ENCODE measurements at regions not wholly inside any gene's neighbourhood (a gene's known extent, or its start where the extent isn't known, plus 50 kb on each side); places are given as distances from the start of the nearest gene placed in this dataset.

DNA sequence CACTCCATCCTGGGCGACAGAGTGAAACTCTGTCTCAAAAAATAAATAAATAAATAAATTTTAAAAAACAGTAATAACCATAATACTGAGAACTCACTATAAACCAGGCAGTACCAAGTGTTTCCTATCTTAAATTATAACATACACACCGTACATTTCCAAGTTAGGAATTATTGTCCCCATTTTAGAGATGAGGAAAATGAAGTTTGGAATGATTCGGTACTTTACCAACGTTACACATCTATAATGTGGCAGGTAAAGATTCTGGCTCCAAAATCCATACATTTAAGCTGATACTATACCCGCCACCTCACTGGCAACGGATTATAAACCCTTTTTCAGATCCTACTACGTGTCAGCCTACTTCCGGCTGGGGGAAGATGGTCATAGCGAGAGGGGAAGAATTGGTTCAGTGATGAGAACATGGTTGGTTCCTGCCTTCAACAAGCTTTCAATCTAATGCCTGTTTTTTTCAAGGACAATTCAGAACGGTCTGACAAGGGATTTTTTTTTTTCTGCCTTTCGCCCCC, 105.9 kb upstream of the ATF7IP start:
- CTCF ChIA-PET: no interaction called here
- DNase-seq (no peak), ATAC-seq (ENCODE audit: poor library complexity) (no peak)
- Mint-ChIP-seq H3K4me3 (no peak overlapping the region), H3K27me3 (no peaks in the 10 kb centered on the region), H3K4me1 (ENCODE audit: low read depth) (peaks cover 64% of the 10 kb centered on the region), H3K36me3 (ENCODE audit: low read depth) (no peaks in the 10 kb centered on the region), H3K9me3 (peaks cover 2% of the 10 kb centered on the region), H3K27ac (peak overlapping the region; percentile 13)
- H3K9me3 ChIP-seq (ENCODE audit: control insufficient read depth in 1 of 2, insufficient read depth in 1 of 2, low read length in 2 of 2): peaks cover 0 to 20% of the 10 kb centered on the region in 2 experiments
- peaks cover 43% of the 10 kb centered on the region for H3K4me1 ChIP-seq (ENCODE audit: insufficient read depth, low read length)
- H3K27ac ChIP-seq (ENCODE audit: low read depth in 1 of 2, low read length in 2 of 2): no peak overlapping the region
- TF ChIP-seq, protein P1, sequence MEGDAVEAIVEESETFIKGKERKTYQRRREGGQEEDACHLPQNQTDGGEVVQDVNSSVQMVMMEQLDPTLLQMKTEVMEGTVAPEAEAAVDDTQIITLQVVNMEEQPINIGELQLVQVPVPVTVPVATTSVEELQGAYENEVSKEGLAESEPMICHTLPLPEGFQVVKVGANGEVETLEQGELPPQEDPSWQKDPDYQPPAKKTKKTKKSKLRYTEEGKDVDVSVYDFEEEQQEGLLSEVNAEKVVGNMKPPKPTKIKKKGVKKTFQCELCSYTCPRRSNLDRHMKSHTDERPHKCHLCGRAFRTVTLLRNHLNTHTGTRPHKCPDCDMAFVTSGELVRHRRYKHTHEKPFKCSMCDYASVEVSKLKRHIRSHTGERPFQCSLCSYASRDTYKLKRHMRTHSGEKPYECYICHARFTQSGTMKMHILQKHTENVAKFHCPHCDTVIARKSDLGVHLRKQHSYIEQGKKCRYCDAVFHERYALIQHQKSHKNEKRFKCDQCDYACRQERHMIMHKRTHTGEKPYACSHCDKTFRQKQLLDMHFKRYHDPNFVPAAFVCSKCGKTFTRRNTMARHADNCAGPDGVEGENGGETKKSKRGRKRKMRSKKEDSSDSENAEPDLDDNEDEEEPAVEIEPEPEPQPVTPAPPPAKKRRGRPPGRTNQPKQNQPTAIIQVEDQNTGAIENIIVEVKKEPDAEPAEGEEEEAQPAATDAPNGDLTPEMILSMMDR (IDR thresholded peaks at IDR 0.05): no peak
- H3K27me3 ChIP-seq (ENCODE audit: control insufficient read depth in 1 of 2, insufficient read depth in 2 of 2, low read length in 2 of 2): no peaks in the 10 kb centered on the region
- H3K4me3 ChIP-seq (ENCODE audit: low read length): no peak overlapping the region
- intact Hi-C loops (cut with DNase I, micrococcal nuclease): loop anchor here in 1 of 2 experiments (2.0 to 5.0 kb wide), 2 partner anchors 103 to 513 kb away; a partner anchor contains a TSS
- H3K36me3 ChIP-seq (ENCODE audit: insufficient read depth, low read length): no peaks in the 10 kb centered on the region
- POLR2A ChIA-PET: interaction anchor here (0.8 to 3.0 kb wide), 2 partner anchors 106 to 126 kb away, joined by 3 to 102 read pairs; partner anchors contain the start of gene ATF7IP

DNA sequence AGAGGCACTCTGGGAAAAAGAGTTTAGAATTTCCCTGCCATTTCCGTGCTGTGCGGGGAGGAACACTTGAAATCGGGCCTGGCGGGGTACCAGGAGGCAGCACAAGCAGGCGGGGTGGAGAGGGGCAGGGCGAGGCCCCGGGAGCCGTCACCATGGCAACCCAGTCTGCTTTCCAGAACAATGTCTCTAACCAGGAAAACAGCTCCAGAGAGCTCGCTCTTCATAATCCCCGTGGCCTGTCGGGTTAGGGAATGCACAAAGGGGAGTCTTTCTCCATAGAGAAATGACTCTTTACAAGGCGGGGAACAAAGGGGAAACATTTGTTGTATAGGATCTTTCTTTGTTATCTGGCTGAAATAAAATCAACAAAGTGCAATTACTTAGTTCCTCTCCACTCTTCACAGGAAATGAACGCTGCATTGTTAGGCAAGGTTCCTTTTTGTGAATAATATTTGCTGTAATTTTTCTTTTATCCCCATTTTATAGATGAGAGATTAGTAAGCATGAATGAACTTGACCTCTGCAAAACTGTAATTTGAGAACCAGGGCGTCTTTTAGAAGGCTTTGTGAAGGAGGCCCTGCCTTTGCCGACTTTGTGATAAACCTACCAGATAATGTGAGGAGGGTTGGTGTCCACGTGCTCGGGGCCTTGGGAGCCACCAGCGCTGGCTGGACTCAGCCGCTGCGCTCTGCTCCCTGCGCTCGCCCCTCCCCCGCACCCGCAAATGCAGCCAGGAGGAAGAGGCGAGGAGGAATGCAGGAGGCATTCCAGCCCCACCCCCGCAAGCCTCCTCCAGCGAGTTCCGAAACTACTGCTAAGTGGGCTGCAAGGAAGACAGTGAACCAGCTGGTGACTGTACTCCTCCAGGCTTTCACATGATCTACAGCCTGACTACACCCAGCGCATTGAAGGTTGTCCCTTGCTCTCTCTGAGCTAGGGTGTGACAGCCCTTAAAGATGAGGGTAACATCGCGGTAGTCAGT, 105.2 kb upstream of the ATF7IP start:
- Histone ChIP-seq H3K9me3 (ENCODE audit: control insufficient read depth in 1 of 2, insufficient read depth in 1 of 2, low read length in 2 of 2) (peaks cover 0 to 20% of the 10 kb centered on the region in 2 experiments), H3K27ac (ENCODE audit: low read depth in 1 of 2, low read length in 2 of 2) (peak overlapping the region in 1 of 2 donors; percentile 29), H3K4me3 (ENCODE audit: low read length) (no peak overlapping the region), H3K4me1 (ENCODE audit: insufficient read depth, low read length) (peaks cover 37% of the 10 kb centered on the region), H3K36me3 (ENCODE audit: insufficient read depth, low read length) (no peaks in the 10 kb centered on the region), H3K27me3 (ENCODE audit: control insufficient read depth in 1 of 2, insufficient read depth in 2 of 2, low read length in 2 of 2) (no peaks in the 10 kb centered on the region)
- Mint-ChIP-seq H3K4me3 (no peak overlapping the region), H3K36me3 (ENCODE audit: low read depth) (no peaks in the 10 kb centered on the region), H3K9me3 (peaks cover 2% of the 10 kb centered on the region), H3K27me3 (no peaks in the 10 kb centered on the region), H3K27ac (peak overlapping the region; percentile 13), H3K4me1 (ENCODE audit: low read depth) (peaks cover 57% of the 10 kb centered on the region)
- peak in 2 of 14 experiments; percentile 35 to 53 for DNase-seq
- ATAC-seq (ENCODE audit: poor library complexity): no peak
- TF ChIP-seq, protein P1 (IDR thresholded peaks at IDR 0.05): no peak
- POLR2A ChIA-PET: interaction anchor here (0.8 to 3.0 kb wide), 2 partner anchors 105 to 126 kb away, joined by 3 to 102 read pairs; partner anchors contain the start of gene ATF7IP
- intact Hi-C loops (cut with DNase I, micrococcal nuclease): no loop called here
- CTCF ChIA-PET: no interaction called here

DNA sequence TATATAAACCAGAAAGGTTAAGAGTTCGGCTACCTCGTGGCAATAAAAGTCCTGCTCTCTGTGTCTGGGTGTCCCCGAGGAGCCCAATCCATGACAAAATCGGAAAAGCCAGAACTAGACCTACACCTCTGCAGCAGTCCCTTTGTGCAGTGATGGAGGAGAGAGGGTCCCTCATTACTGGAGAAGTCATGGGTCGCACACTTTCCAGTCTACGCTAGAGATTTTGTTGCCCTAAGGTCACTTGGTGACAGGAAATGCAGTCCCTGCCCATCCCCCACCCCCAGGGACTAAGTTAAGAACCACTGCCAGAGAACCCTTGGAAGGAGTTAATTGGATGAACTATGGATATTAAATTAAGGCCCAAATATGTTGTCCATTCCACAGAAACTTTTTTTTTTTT, 104.4 kb upstream of the ATF7IP start:
- Histone ChIP-seq H3K27ac (ENCODE audit: low read depth in 1 of 2, low read length in 2 of 2) (no peak overlapping the region), H3K4me3 (ENCODE audit: low read length) (no peak overlapping the region), H3K4me1 (ENCODE audit: insufficient read depth, low read length) (peaks cover 29% of the 10 kb centered on the region), H3K27me3 (ENCODE audit: control insufficient read depth in 1 of 2, insufficient read depth in 2 of 2, low read length in 2 of 2) (no peaks in the 10 kb centered on the region), H3K36me3 (ENCODE audit: insufficient read depth, low read length) (no peaks in the 10 kb centered on the region), H3K9me3 (ENCODE audit: control insufficient read depth in 1 of 2, insufficient read depth in 1 of 2, low read length in 2 of 2) (peaks cover 0 to 20% of the 10 kb centered on the region in 2 experiments)
- Mint-ChIP-seq H3K9me3 (peaks cover under 1% of the 10 kb centered on the region), H3K27me3 (no peaks in the 10 kb centered on the region), H3K4me3 (no peak overlapping the region), H3K4me1 (ENCODE audit: low read depth) (peaks cover 49% of the 10 kb centered on the region), H3K36me3 (ENCODE audit: low read depth) (no peaks in the 10 kb centered on the region), H3K27ac (no peak overlapping the region)
- POLR2A ChIA-PET: no interaction called here
- ATAC-seq (ENCODE audit: poor library complexity) (no peak), DNase-seq (no peak)
- intact Hi-C loops (cut with DNase I, micrococcal nuclease): no loop called here
- TF ChIP-seq, protein P1 (IDR thresholded peaks at IDR 0.05): no peak
- CTCF ChIA-PET: no interaction called here

Measured in CD4-positive, alpha-beta T cell (primary cell).